CD1c-positive myeloid dendritic cell (primary cell): ENCODE measurements at regions not wholly inside any gene's neighbourhood (a gene's known extent, or its start where the extent isn't known, plus 50 kb on each side); places are given as distances from the start of the nearest gene placed in this dataset.
"Not testable (repeated sequence)": the region's sequence is repeated elsewhere in the genome, so short reads cannot be mapped to it uniquely, and the experiment has no call there.

ENCODE experiments used
- DNase-seq: peaks from one replicate; pipeline ENCODE4 v3.0.0-alpha.2; 2016; ENCODE audit errors: extremely low spot score

- DNase-seq: no peak
Observed at GRCh38 chr14:58887931-58888330, 250.2 kb downstream of the DACT1 start.

- DNase-seq: no peak
Observed at GRCh38 chr14:58898655-58899316, 261.0 kb downstream of the DACT1 start.

- no peak for DNase-seq
Observed at GRCh38 chr14:58899317-58899713, 261.6 kb downstream of the DACT1 start.

- DNase-seq: no peak
Observed at GRCh38 chr14:58901826-58902225, 264.1 kb downstream of the DACT1 start.

GRCh38 chr14:58904776-58905175 lies 267.0 kb downstream of the DACT1 start:
- no peak for DNase-seq

- no peak for DNase-seq
Observed at GRCh38 chr14:58907803-58908202, 270.0 kb downstream of the DACT1 start.

- DNase-seq: no peak
Observed at GRCh38 chr14:58912287-58912686, 274.5 kb downstream of the DACT1 start.

- DNase-seq: no peak
Observed at GRCh38 chr14:58912799-58913432, 275.2 kb downstream of the DACT1 start.

GRCh38 chr14:58914279-58914855 lies 274.1 kb upstream of the DAAM1 start:
- no peak for DNase-seq

GRCh38 chr14:58915646-58916045 lies 272.8 kb upstream of the DAAM1 start:
- no peak for DNase-seq

GRCh38 chr14:58918066-58918738 lies 270.3 kb upstream of the DAAM1 start:
- no peak for DNase-seq

GRCh38 chr14:58919217-58919616 lies 269.2 kb upstream of the DAAM1 start:
- no peak for DNase-seq

- no peak for DNase-seq
Observed at GRCh38 chr14:58920230-58920629, 268.2 kb upstream of the DAAM1 start.

GRCh38 chr14:58922201-58922940 lies 266.1 kb upstream of the DAAM1 start:
- not testable (repeated sequence) for DNase-seq

GRCh38 chr14:58923751-58924405 lies 264.6 kb upstream of the DAAM1 start:
- DNase-seq: no peak

- DNase-seq: no peak
Observed at GRCh38 chr14:58941629-58942028, 246.8 kb upstream of the DAAM1 start.

- no peak for DNase-seq
Observed at GRCh38 chr14:58942516-58942915, 246.0 kb upstream of the DAAM1 start.

GRCh38 chr14:58944343-58944967 lies 244.0 kb upstream of the DAAM1 start:
- no peak for DNase-seq

- DNase-seq: no peak
Observed at GRCh38 chr14:58944968-58945356, 243.5 kb upstream of the DAAM1 start.

GRCh38 chr14:58946431-58946830 lies 242.0 kb upstream of the DAAM1 start:
- no peak for DNase-seq

- no peak for DNase-seq
Observed at GRCh38 chr14:58947156-58947555, 241.3 kb upstream of the DAAM1 start.
